ENCODE measurements at regions not wholly inside any gene's neighbourhood (a gene's known extent, or its start where the extent isn't known, plus 50 kb on each side); places are given as distances from the start of the nearest gene placed in this dataset.

GRCh38 chr14:58825606-58826005, 187.8 kb downstream of the DACT1 start:
- DNase-seq (ENCODE audit: low spot score) = no peak
- in situ Hi-C loops (cut with HindIII; ENCODE audit: low sequenced_read_pairs) = no loop called here

GRCh38 chr14:58826845-58827686, 189.3 kb downstream of the DACT1 start:
- in situ Hi-C loops (cut with HindIII; ENCODE audit: low sequenced_read_pairs) = no loop called here
- DNase-seq (ENCODE audit: low spot score) = no peak

- in situ Hi-C loops (cut with HindIII; ENCODE audit: low sequenced_read_pairs) = no loop called here
Measured at GRCh38 chr14:58828298-58828697, 190.5 kb downstream of the DACT1 start.

GRCh38 chr14:58829594-58829993, 191.8 kb downstream of the DACT1 start:
- in situ Hi-C loops (cut with HindIII; ENCODE audit: low sequenced_read_pairs) = no loop called here
- DNase-seq (ENCODE audit: low spot score) = peak; percentile 12

More at GRCh38 chr14:58828298-58828697, 190.5 kb downstream of the DACT1 start:
- no peak for DNase-seq (ENCODE audit: low spot score)

- in situ Hi-C loops (cut with HindIII; ENCODE audit: low sequenced_read_pairs) = no loop called here
- no peak for DNase-seq (ENCODE audit: low spot score)
Measured at GRCh38 chr14:58830121-58830520, 192.4 kb downstream of the DACT1 start.

- in situ Hi-C loops (cut with HindIII; ENCODE audit: low sequenced_read_pairs) = no loop called here
- DNase-seq (ENCODE audit: low spot score) = peak; percentile 91
Measured at GRCh38 chr14:58832095-58832521, 194.3 kb downstream of the DACT1 start.

- no peak for DNase-seq (ENCODE audit: low spot score)
Measured at GRCh38 chr14:58833634-58834378, 196.0 kb downstream of the DACT1 start.

GRCh38 chr14:58836303-58836974, 198.7 kb downstream of the DACT1 start:
- DNase-seq (ENCODE audit: low spot score) = no peak
- in situ Hi-C loops (cut with HindIII; ENCODE audit: low sequenced_read_pairs) = no loop called here

More at GRCh38 chr14:58833634-58834378, 196.0 kb downstream of the DACT1 start:
- in situ Hi-C loops (cut with HindIII; ENCODE audit: low sequenced_read_pairs) = no loop called here

GRCh38 chr14:58839233-58839632, 201.5 kb downstream of the DACT1 start:
- no peak for DNase-seq (ENCODE audit: low spot score)
- in situ Hi-C loops (cut with HindIII; ENCODE audit: low sequenced_read_pairs) = no loop called here

- DNase-seq (ENCODE audit: low spot score) = no peak
- in situ Hi-C loops (cut with HindIII; ENCODE audit: low sequenced_read_pairs) = no loop called here
Measured at GRCh38 chr14:58844544-58844943, 206.8 kb downstream of the DACT1 start.

- no peak for DNase-seq (ENCODE audit: low spot score)
- in situ Hi-C loops (cut with HindIII; ENCODE audit: low sequenced_read_pairs) = no loop called here
Measured at GRCh38 chr14:58846682-58847465, 209.1 kb downstream of the DACT1 start.

- no peak for DNase-seq (ENCODE audit: low spot score)
- in situ Hi-C loops (cut with HindIII; ENCODE audit: low sequenced_read_pairs) = no loop called here
Measured at GRCh38 chr14:58848365-58848764, 210.6 kb downstream of the DACT1 start.

- in situ Hi-C loops (cut with HindIII; ENCODE audit: low sequenced_read_pairs) = no loop called here
- DNase-seq (ENCODE audit: low spot score) = no peak
Measured at GRCh38 chr14:58849601-58850000, 211.8 kb downstream of the DACT1 start.

GRCh38 chr14:58850011-58850410, 212.2 kb downstream of the DACT1 start:
- DNase-seq (ENCODE audit: low spot score) = no peak
- in situ Hi-C loops (cut with HindIII; ENCODE audit: low sequenced_read_pairs) = no loop called here

GRCh38 chr14:58861586-58861985, 223.8 kb downstream of the DACT1 start:
- DNase-seq (ENCODE audit: low spot score) = no peak
- in situ Hi-C loops (cut with HindIII; ENCODE audit: low sequenced_read_pairs) = no loop called here

GRCh38 chr14:58862416-58863160, 224.8 kb downstream of the DACT1 start:
- in situ Hi-C loops (cut with HindIII; ENCODE audit: low sequenced_read_pairs) = no loop called here
- peak; percentile 78 for DNase-seq (ENCODE audit: low spot score)

GRCh38 chr14:58863661-58864345, 226.0 kb downstream of the DACT1 start:
- in situ Hi-C loops (cut with HindIII; ENCODE audit: low sequenced_read_pairs) = no loop called here
- DNase-seq (ENCODE audit: low spot score) = peak; percentile 71

Measured in G401 (cell line).